ENCODE measurements at regions not wholly inside any gene's neighbourhood (a gene's known extent, or its start where the extent isn't known, plus 50 kb on each side); places are given as distances from the start of the nearest gene placed in this dataset.

DNA sequence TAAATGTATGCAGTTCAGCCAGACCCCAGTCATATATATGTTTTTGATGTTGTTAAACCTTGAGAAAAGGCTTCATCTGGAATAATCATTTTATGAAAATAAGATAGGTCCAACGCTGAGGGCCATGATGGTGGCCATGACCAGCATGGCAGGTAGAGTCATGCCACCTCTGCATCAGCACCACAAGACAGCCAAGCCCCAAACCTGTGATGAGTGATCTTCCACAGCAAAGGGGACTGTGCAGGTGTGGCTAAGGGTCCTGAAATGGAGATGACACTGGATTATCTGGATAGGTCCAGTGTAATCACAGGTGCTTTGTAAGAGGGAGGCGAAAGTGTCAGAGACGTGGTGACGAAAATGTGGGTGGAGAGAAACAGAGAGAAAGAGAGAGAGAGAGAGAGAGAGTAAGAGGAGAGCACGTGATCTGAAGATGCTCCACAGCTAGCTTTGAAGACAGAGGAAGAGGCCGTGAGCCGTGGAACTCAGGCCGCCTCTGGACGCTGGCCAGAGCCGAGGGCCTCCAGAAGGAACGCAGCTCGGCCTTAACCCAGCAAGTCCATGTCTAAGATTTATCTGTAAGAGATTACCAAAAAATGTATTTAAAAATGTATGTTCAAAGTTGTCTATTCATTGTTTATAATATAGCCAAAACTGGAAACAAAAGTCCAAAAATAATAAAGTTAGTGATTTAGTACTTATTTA is 304.4 kb upstream of the SHH start:
- DNase-seq (ENCODE audit: low read depth): no peak
- H3K36me3 ChIP-seq (ENCODE audit: control insufficient read depth, insufficient read depth, low read length): no peaks in the 10 kb centered on the region
- H3K27me3 ChIP-seq (ENCODE audit: control insufficient read depth, insufficient read depth, low read length): no peaks in the 10 kb centered on the region
- peak; percentile 7 for FAIRE-seq
- TF ChIP-seq, protein P1, sequence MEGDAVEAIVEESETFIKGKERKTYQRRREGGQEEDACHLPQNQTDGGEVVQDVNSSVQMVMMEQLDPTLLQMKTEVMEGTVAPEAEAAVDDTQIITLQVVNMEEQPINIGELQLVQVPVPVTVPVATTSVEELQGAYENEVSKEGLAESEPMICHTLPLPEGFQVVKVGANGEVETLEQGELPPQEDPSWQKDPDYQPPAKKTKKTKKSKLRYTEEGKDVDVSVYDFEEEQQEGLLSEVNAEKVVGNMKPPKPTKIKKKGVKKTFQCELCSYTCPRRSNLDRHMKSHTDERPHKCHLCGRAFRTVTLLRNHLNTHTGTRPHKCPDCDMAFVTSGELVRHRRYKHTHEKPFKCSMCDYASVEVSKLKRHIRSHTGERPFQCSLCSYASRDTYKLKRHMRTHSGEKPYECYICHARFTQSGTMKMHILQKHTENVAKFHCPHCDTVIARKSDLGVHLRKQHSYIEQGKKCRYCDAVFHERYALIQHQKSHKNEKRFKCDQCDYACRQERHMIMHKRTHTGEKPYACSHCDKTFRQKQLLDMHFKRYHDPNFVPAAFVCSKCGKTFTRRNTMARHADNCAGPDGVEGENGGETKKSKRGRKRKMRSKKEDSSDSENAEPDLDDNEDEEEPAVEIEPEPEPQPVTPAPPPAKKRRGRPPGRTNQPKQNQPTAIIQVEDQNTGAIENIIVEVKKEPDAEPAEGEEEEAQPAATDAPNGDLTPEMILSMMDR (IDR thresholded peaks at IDR 0.05; ENCODE audit: insufficient read depth, low read length, severe bottlenecking): no peak
- H3K4me3 ChIP-seq (ENCODE audit: low read depth, low read length): no peak overlapping the region

DNA sequence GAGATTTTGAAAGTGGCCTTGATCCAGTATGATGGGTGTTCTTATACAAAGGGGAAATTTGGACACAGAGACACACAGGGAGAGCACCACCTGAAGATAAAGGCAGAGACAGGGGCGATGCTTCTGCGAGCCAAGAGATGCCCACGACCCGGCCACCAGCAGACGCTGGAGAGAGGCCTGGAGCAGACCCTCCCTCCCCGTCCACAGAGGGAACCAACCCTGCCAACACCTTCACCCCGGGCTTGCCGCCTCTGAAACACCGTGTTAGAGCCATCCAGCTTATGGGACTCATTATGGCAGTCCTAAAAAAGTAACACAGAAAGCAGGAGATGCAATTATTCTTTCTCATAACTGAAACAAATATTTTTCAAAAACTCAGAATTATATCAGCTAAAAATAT is 303.3 kb upstream of the SHH start:
- Histone ChIP-seq H3K27me3 (ENCODE audit: control insufficient read depth, insufficient read depth, low read length) (no peaks in the 10 kb centered on the region), H3K4me3 (ENCODE audit: low read depth, low read length) (no peak overlapping the region), H3K36me3 (ENCODE audit: control insufficient read depth, insufficient read depth, low read length) (no peaks in the 10 kb centered on the region)
- DNase-seq (ENCODE audit: low read depth): no peak
- FAIRE-seq: no peak
- TF ChIP-seq, protein P1 (IDR thresholded peaks at IDR 0.05; ENCODE audit: insufficient read depth, low read length, severe bottlenecking): no peak

DNA sequence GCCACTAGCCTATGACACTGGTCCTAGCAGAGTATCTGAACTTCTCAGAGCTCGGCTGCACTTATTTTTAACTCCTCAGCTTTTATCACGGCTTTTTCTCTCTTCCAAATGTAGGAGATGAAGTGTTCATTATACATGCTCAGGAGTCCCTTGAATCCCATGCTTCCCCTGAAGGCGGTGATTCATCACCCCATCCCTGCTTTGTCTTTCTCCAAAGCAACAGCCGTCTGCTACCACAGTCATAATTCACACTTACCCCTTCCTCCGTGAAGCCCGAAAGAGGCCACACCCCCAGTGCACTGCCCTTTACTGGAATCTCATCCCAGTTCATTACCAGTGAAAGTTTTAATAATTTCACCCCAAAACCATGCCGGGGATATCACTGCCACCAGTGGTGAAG is 301.5 kb upstream of the SHH start:
- Histone ChIP-seq H3K36me3 (ENCODE audit: control insufficient read depth, insufficient read depth, low read length) (no peaks in the 10 kb centered on the region), H3K27me3 (ENCODE audit: control insufficient read depth, insufficient read depth, low read length) (no peaks in the 10 kb centered on the region), H3K4me3 (ENCODE audit: low read depth, low read length) (no peak overlapping the region)
- FAIRE-seq (no peak), DNase-seq (ENCODE audit: low read depth) (no peak)
- TF ChIP-seq, protein P1 (IDR thresholded peaks at IDR 0.05; ENCODE audit: insufficient read depth, low read length, severe bottlenecking): no peak

DNA sequence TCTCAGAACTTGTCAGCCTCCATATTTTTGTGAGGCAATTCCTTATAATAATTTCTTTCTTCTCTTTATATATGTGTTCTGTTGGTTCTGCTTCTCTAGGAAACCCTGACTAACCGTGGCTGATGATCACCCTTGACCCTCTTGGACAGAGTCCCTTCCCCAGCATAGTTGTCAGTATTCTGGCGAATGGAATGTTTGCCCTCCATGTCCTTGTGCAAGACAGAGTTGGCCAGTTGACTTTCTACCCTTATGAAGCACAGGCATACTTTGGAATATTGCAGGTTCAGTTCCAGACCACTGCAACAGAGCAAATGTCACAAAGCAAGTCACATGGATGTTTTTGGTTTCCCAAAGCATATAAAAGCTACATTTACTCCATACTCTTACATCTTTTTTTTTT is 297.7 kb upstream of the SHH start:
- FAIRE-seq: no peak
- H3K4me3 ChIP-seq (ENCODE audit: low read depth, low read length): no peak overlapping the region
- DNase-seq (ENCODE audit: low read depth): no peak
- no peaks in the 10 kb centered on the region for H3K27me3 ChIP-seq (ENCODE audit: control insufficient read depth, insufficient read depth, low read length)
- no peaks in the 10 kb centered on the region for H3K36me3 ChIP-seq (ENCODE audit: control insufficient read depth, insufficient read depth, low read length)
- TF ChIP-seq, protein P1 (IDR thresholded peaks at IDR 0.05; ENCODE audit: insufficient read depth, low read length, severe bottlenecking): no peak

DNA sequence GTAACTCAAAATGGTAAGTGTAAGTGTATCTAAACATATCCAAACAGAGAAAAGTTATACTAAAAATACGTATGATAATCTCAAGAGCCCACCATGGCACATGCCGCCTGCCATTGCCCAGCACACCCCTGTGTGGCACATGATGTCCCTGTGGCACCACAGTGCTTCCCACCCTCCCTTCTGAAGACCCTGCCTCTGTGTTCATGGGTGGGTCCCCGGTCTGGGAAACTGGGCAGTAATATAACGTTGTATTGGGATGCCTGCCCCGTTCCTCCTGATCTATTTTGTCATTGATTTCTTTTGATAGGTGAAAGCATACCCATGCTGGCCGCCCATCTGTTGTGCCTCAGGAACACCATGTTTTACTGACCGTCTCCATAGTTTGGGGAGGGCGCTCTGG is 296.8 kb upstream of the SHH start:
- no peaks in the 10 kb centered on the region for H3K27me3 ChIP-seq (ENCODE audit: control insufficient read depth, insufficient read depth, low read length)
- no peak overlapping the region for H3K4me3 ChIP-seq (ENCODE audit: low read depth, low read length)
- FAIRE-seq: no peak
- DNase-seq (ENCODE audit: low read depth): no peak
- TF ChIP-seq, protein P1 (IDR thresholded peaks at IDR 0.05; ENCODE audit: insufficient read depth, low read length, severe bottlenecking): no peak
- no peaks in the 10 kb centered on the region for H3K36me3 ChIP-seq (ENCODE audit: control insufficient read depth, insufficient read depth, low read length)

DNA sequence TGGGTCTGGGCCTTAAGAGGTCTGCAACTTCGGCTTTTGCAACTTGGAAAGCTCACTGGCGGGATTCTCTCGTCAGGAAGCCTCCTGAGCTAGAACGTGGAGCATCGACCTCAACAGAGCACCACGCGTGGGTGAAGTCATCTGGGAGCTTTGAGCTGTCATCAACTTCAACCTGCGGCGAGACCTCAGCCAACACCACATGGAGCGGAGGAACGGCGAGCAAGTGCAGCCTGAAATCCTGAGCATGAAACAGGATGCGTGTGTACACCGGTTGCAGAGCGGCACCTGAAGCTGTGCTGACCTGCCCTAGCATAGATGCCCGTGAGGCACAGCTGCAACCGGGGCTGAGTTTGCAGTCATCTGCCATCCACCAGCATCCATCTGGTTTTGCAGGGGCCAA is 295.7 kb upstream of the SHH start:
- no peak for DNase-seq (ENCODE audit: low read depth)
- TF ChIP-seq, protein P1 (IDR thresholded peaks at IDR 0.05; ENCODE audit: insufficient read depth, low read length, severe bottlenecking): no peak
- no peak overlapping the region for H3K4me3 ChIP-seq (ENCODE audit: low read depth, low read length)
- no peaks in the 10 kb centered on the region for H3K27me3 ChIP-seq (ENCODE audit: control insufficient read depth, insufficient read depth, low read length)
- FAIRE-seq: no peak
- no peaks in the 10 kb centered on the region for H3K36me3 ChIP-seq (ENCODE audit: control insufficient read depth, insufficient read depth, low read length)

All from bronchial epithelial cell (primary cell).